RWPE2 (cell line): ENCODE measurements at regions not wholly inside any gene's neighbourhood (a gene's known extent, or its start where the extent isn't known, plus 50 kb on each side); places are given as distances from the start of the nearest gene placed in this dataset.

Source experiments
- ATAC-seq: fragments of 200-7000 bp; cut with Tn5 transposase; 3 replicates; pipeline ENCODE4 v1.9.1; 2021; ENCODE audit warnings: low read depth
- DNase-seq: peaks from one replicate; pipeline ENCODE4 v3.0.0-alpha.2; 2020; ENCODE audit warnings: low spot score
- H3K27ac ChIP-seq: fragments of 450-650 bp; 2 replicates; pipeline ENCODE4 v1.5.1; 2017; ENCODE audit warnings: mild to moderate bottlenecking; ENCODE audit not compliant: poor library complexity, severe bottlenecking
- H3K27me3 ChIP-seq: fragments of 250-450 bp; sonication (Bioruptor Pico); 2 replicates; pipeline ENCODE4 v1.5.1; 2021; ENCODE audit warnings: mild to moderate bottlenecking, moderate library complexity; ENCODE audit not compliant: insufficient read depth, poor library complexity, severe bottlenecking
- H3K36me3 ChIP-seq: fragments of 250-450 bp; sonication (Bioruptor Pico); 2 replicates; pipeline ENCODE4 v1.5.1; 2020; ENCODE audit warnings: low read depth, mild to moderate bottlenecking, moderate library complexity
- H3K4me1 ChIP-seq: fragments of 250-450 bp; sonication (Bioruptor Pico); 2 replicates; pipeline ENCODE4 v1.5.1; 2021; ENCODE audit warnings: mild to moderate bottlenecking, moderate library complexity; ENCODE audit not compliant: insufficient read depth, poor library complexity, severe bottlenecking
- H3K4me3 ChIP-seq: fragments of 250-450 bp; sonication (Bioruptor Pico); 2 replicates; pipeline ENCODE4 v1.5.1; 2021; ENCODE audit warnings: mild to moderate bottlenecking, moderate library complexity; ENCODE audit not compliant: severe bottlenecking
- H3K9me3 ChIP-seq: fragments of 250-450 bp; sonication (Bioruptor Pico); 2 replicates; pipeline ENCODE4 v1.5.1; 2021; ENCODE audit warnings: mild to moderate bottlenecking, moderate library complexity; ENCODE audit not compliant: severe bottlenecking
- CTCF ChIP-seq: fragments of 450-650 bp; IDR thresholded peaks from one replicate; pipeline ENCODE4 v1.5.1; 2017; ENCODE audit warnings: mild to moderate bottlenecking, moderate library complexity; ENCODE audit not compliant: poor library complexity, severe bottlenecking

GRCh38 chr9:27726244-27727081 lies 153.2 kb upstream of the C9orf72 start:
- ATAC-seq: peak; percentile 70

GRCh38 chr9:27732494-27732893 lies 159.2 kb upstream of the C9orf72 start:
- ATAC-seq: no peak
- TF ChIP-seq CTCF: no peak
- no peaks in the 10 kb centered on the region for H3K4me1 ChIP-seq
- no peak for DNase-seq
- no peaks in the 10 kb centered on the region for H3K9me3 ChIP-seq
- no peak overlapping the region for H3K27ac ChIP-seq
- H3K4me3 ChIP-seq: no peak overlapping the region
- H3K27me3 ChIP-seq: no peaks in the 10 kb centered on the region
- H3K36me3 ChIP-seq: no peaks in the 10 kb centered on the region

More at GRCh38 chr9:27726244-27727081, 153.2 kb upstream of the C9orf72 start:
- Histone ChIP-seq H3K27ac (no peak overlapping the region), H3K27me3 (peaks cover 11% of the 10 kb centered on the region), H3K36me3 (no peaks in the 10 kb centered on the region), H3K9me3 (no peaks in the 10 kb centered on the region), H3K4me1 (no peaks in the 10 kb centered on the region), H3K4me3 (no peak overlapping the region)
- no peak for DNase-seq
- peak; percentile 87 for TF ChIP-seq CTCF

- no peaks in the 10 kb centered on the region for H3K4me1 ChIP-seq
- no peak for DNase-seq
- H3K27ac ChIP-seq: no peak overlapping the region
- H3K9me3 ChIP-seq: no peaks in the 10 kb centered on the region
- ATAC-seq: no peak
- no peak overlapping the region for H3K4me3 ChIP-seq
- H3K36me3 ChIP-seq: no peaks in the 10 kb centered on the region
- H3K27me3 ChIP-seq: peaks cover 3% of the 10 kb centered on the region
- no peak for TF ChIP-seq CTCF
Measured at GRCh38 chr9:27743490-27743889, 170.2 kb upstream of the C9orf72 start.

GRCh38 chr9:27747450-27747849 lies 174.2 kb upstream of the C9orf72 start:
- H3K27me3 ChIP-seq: peaks cover 3% of the 10 kb centered on the region
- ATAC-seq: no peak
- no peak overlapping the region for H3K4me3 ChIP-seq
- H3K4me1 ChIP-seq: no peaks in the 10 kb centered on the region
- no peak overlapping the region for H3K27ac ChIP-seq
- no peaks in the 10 kb centered on the region for H3K36me3 ChIP-seq
- no peak for DNase-seq
- no peak for TF ChIP-seq CTCF
- H3K9me3 ChIP-seq: no peaks in the 10 kb centered on the region

- H3K27ac ChIP-seq: no peak overlapping the region
- ATAC-seq: no peak
- TF ChIP-seq CTCF: no peak
- H3K27me3 ChIP-seq: peaks cover 3% of the 10 kb centered on the region
- no peak for DNase-seq
- H3K9me3 ChIP-seq: no peaks in the 10 kb centered on the region
- H3K4me1 ChIP-seq: no peaks in the 10 kb centered on the region
- H3K36me3 ChIP-seq: no peaks in the 10 kb centered on the region
- no peak overlapping the region for H3K4me3 ChIP-seq
Measured at GRCh38 chr9:27749838-27750237, 176.6 kb upstream of the C9orf72 start.
